Skeletal muscle cell (primary cell): ENCODE measurements at regions not wholly inside any gene's neighbourhood (a gene's known extent, or its start where the extent isn't known, plus 50 kb on each side); places are given as distances from the start of the nearest gene placed in this dataset.
"Not testable (repeated sequence)": the region's sequence is repeated elsewhere in the genome, so short reads cannot be mapped to it uniquely, and the experiment has no call there.

Source experiments
- DNase-seq: peaks from one replicate; pipeline ENCODE4 v3.0.0-alpha.2; 2010; ENCODE audit warnings: low read depth
- H3K4me3 ChIP-seq: 2 replicates; pipeline ENCODE4 v1.5.1; 2011; ENCODE audit warnings: low read depth, mild to moderate bottlenecking, control low read depth, low read length, moderate library complexity

GRCh38 chr20:25898663-25899062 is 202.0 kb upstream of the ZNF337 start:
- not testable (repeated sequence) for DNase-seq, H3K4me3 ChIP-seq

DNA sequence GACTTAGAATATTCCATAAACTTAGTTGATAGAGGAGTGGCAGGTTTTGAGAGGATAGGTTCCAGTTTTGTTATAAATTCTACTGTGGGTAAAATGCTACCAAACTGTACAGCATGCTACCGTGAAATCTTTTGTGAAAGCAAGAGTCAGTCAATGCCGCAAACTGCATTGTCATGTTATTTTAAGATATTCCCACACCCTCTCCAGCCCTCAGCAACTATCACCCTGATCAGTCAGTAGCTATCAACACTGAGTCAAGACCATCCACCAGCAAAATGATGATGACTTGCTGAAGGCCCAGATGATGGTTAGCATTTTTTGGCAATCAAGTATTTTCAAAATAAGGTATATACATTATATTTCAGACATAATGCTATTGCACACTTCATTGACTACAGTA is 182.4 kb upstream of the ZNF337 start:
- not testable (repeated sequence) for H3K4me3 ChIP-seq, DNase-seq

DNA sequence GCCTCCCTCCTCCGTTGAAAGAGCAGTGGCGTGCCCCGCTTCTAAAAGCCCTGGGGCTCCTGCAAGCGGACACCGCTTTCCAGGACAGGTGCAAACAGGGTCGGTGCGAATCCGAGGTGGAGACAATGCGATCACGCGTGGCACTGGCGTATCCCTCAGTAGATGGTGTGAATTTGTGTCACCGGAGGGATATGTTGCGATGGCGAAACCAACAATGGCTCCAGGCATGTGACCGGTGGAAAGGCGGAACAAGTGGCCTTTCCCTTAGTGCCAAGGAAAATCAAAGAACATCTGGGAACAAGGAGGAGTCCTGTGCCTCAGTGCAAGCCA is 172.0 kb upstream of the ZNF337 start:
- peak overlapping the region; percentile 46 for H3K4me3 ChIP-seq
- DNase-seq = not testable (repeated sequence)

DNA sequence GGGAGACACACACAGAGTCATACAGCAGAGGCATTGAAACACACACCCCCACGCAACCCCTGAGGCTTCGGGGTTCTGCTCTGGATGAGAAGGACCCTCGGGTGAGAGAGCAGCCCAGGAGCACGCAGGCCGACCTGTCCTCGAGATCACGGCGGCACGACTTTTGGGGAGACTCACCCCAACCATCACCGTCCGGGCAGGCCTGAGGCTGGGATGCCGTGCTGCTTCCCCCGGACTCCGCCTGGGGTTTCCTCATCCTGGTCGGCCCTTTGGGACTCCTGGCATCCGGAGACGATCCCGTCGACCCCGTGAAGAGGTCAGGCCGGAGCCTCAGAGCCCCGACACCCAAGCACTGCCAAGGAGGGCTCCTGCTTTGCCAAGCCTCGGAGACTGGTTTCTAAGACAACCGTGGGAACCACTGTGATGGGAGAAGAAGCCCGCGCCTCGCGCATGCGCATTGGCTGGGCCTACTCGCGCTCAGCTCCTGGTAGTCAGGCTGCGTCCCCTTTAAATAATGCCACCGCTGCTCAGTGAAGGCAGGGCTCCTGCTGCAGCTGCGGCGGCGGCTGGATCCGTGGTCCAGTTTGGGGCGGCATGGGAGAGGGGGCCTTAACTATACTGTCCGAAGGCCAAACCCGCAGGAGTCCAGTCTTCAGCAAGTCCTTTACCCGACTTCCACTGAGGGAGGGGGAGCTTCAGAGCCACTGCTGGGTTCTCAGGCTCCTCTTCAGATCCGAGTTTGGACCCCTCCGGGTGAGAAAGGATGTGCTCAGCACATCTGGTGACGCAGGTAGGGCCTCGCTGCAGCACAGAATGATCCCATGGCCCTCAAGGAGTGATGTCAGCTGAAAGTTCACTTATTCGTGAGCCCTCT is 171.4 kb upstream of the ZNF337 start:
- DNase-seq = no peak
- peak overlapping the region; percentile 46 for H3K4me3 ChIP-seq

DNA sequence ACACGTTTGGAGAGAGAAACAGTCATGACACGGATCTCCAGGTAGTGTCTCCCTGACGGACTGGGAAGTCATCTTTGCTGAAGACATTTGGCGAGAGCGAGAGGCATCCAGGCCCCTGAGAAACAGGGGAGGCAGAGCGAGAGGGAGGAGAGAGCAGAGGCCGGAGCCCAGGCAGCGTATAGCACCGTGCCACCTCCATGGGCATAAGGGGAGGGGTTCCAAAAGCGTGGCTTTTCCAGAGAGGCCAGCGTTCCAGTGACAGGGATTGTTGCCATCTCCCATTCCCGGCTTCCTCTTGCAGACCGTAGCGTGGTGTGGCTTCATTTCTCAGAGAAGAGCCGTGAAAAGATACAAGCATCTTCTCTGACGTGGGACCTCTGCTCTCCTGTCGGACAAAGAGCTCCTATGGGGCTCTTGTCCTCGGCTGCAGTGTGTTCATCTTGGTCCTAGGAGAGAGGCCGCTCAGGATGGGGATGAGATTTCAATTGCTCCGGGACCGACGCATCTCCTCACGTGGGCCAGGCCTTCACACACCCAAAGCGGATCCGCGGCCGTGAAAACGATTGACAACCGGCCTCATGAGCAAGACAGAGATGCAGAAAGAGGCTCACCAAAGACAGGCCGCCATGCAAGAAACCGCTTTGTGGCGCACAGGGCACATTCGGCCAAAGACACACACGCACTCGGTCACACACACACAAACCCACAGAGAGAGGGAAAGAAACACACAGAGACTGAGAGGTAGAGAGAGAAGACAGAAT is 170.5 kb upstream of the ZNF337 start:
- H3K4me3 ChIP-seq, DNase-seq: not testable (repeated sequence)

- DNase-seq = no peak
- peak overlapping the region; percentile 33 for H3K4me3 ChIP-seq
Measured at GRCh38 chr20:25865715-25866656, 169.3 kb upstream of the ZNF337 start.

DNA sequence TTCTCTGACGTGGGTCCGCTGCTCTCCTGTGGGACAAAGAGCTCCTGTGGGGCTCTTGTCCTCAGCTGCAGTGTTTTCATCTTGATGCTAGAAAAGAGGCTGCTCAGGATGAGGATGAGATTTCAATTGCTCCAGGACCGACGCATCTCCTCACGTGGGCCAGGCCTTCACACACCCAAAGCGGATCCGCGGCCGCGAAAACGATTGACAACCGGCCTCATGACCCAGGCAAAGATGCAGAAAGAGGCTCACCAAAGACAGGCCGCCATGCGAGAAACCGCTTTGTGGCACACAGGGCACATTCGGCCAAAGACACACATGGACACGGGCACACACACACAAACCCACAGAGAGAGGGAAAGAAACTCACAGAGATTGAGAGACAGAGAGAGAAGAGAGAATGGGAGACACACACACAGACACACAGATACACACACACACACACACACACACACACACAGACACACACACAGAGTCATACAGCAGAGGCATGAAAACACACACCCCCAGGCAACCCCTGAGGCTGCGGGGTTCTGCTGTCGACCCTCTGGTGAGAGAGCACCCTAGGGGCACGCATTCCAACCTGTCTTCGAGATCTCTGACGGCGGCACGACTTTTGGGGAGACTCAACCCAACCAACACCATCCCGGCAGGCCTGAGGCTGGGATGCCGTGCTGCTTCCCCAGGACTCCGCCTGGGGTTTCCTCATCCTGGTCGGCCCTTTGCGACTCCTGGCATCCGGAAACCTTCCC is 168.5 kb upstream of the ZNF337 start:
- not testable (repeated sequence) for DNase-seq
- peak overlapping the region; percentile 33 for H3K4me3 ChIP-seq

DNA sequence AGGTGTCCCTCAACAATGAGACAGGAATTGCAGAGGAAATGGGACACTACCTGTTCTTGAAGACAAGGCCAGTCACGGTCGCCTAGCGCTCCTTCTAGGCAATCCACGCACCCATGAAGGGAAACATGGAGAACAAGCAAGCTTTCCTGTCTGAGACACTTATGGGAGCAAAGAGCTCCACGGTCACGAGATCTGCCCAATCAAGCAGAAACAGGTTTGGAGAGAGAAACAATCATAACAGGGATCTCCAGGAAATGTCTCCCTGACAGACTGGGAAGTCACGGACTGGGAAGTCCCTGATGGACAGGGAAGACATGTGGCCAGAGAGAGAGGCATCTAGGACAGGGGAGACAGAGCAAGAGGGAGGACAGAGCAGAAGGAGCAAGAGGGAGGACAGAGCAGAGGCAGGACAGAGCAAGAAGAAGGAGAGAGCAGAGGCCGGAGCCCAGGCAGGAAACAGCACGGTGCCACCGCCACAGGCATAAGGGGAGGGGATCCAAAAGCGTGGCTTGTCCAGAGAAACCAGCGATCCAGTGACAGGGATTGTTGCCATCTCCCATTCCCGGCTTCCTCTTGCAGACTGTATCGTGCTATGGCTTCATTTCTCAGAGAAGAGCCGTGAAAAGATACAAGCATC is 167.8 kb upstream of the ZNF337 start:
- DNase-seq = no peak
- no peak overlapping the region for H3K4me3 ChIP-seq

DNA sequence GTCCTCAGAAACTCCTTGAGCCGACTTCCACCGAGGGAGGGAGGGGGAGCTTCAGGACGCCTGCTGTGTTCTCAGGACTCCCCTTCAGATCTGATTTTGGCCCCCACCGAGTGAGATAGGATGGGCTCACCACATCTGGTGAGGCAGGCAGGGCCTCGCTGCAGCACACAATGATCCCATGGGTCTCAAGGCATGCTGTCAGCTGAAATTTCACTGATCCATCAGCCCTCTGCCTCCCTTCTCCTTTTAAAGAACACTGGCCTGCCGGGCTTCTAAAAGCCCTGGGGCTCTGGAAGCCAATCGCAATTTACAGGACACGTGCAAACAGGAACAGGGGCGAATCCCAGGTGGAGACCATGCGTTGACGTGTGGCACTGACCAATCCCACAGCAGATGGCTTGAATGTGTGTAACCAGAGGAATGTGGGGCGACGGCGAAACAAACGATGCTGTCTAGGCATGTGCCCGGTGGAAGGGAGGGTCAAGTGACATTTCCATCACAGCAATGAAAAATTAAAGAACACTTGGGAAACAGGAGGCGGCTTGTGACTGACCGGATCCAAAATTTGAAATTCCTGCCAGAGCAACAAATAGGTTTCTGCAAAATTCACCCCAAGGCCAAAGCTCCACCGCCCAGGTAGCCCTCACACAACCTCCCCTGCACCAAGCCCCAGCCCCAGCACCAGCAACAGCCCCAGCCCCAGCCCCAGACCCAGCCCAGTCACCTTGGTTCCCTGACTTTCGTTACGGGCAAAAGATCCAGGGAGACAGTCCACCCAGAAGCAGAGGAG is 167.1 kb upstream of the ZNF337 start:
- H3K4me3 ChIP-seq = peak overlapping the region; percentile 47
- no peak for DNase-seq

DNA sequence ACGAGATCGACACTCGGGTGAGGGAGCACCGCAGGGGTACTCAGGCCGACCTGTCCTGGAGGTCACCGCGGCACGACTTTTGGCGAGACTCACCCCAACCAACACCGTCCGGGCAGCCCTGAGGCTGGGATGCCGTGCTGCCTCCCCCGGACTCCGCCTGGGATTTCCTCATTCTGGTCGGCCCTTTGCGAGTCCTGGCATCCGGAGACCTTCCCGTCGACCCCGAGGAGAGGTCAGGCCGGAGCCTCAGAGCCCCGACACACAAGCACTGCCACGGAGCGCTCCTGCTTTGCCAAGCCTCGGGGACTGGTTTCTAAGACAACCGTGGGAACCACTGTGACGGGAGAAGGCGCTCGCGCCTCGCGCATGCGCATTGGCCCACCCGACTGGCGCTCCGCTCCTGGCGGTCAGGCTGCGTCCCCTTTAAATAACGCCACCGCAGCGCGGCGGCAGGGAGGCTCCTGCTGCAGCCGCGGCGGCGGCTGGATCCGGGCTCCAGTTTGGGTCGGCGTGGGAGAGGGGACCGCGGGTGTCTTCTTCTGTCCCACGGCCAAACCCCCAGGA is 166.4 kb upstream of the ZNF337 start:
- peak overlapping the region; percentile 47 for H3K4me3 ChIP-seq

GRCh38 chr20:25860531-25861150 is 164.0 kb upstream of the ZNF337 start:
- no peak for DNase-seq
- H3K4me3 ChIP-seq = no peak overlapping the region

More for the DNA sequence above, 166.4 kb upstream of the ZNF337 start:
- peak; percentile 42 for DNase-seq

DNA sequence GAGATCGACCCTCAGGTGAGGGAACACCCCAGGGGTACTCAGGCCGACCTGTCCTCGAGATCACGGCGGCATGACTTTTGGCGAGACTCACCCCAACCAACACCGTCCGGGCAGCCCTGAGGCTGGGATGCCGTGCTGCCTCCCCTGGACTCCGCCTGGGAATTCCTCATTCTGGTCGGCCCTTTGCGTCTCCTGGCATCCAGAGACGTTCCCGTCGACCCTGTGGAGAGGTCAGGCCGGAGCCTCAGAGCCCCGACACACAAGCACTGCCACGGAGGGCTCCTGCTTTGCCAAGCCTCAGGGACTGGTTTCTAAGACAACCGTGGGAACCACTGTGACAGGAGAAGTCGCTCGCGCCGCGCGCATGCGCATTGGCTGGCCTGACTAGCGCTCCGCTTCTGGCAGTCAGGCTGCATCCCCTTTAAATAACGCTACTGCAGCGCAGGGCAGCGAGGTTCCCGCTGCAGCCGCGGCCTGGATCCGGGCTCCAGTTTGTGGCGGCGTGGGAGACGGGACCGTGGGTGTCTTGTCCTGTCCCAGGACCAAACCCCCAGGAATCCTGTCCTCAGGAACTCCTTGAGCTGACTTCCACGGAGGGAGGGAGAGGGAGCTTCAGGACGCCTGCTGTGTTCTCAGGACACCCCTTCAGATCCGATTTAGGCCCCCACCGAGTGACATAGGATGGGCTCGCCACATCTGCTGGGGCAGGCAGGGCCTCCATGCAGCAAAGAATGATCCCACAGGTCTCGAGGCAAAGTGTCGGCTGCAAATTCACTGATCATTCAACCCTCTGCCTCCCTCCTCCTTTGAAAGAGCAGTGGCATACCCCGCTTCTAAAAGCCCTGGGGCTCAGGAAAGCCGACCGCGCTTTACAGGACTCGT is 163.2 kb upstream of the ZNF337 start:
- no peak overlapping the region for H3K4me3 ChIP-seq
- DNase-seq = no peak

GRCh38 chr20:25858495-25859425 is 162.1 kb upstream of the ZNF337 start:
- no peak for DNase-seq
- H3K4me3 ChIP-seq = peak overlapping the region; percentile 11

GRCh38 chr20:25857091-25857788 is 160.6 kb upstream of the ZNF337 start:
- not testable (repeated sequence) for H3K4me3 ChIP-seq, DNase-seq
